BJ (cell line): ENCODE measurements at regions not wholly inside any gene's neighbourhood (a gene's known extent, or its start where the extent isn't known, plus 50 kb on each side); places are given as distances from the start of the nearest gene placed in this dataset.
"Not testable (repeated sequence)": the region's sequence is repeated elsewhere in the genome, so short reads cannot be mapped to it uniquely, and the experiment has no call there.

Experiments
- CTCF ChIA-PET: fragments of 350-600 bp; formaldehyde crosslinking; extraction: SDS; loops from one replicate; lab custom pipeline; 2021; ENCODE audit warnings: antibody characterized with exemption, inconsistent platforms; lab: Yijun Ruan, JAX
- POLR2A ChIA-PET: fragments of 300-600 bp; sonication (Branson Sonifier 250); formaldehyde crosslinking; extraction: SDS; loops from one replicate; lab custom pipeline; 2021; ENCODE audit warnings: antibody characterized with exemption; lab: Charles Lee
- DNase-seq: peaks from one replicate; pipeline ENCODE4 v3.0.0-alpha.2; 2011; ENCODE audit warnings: low read depth
- H3K27me3 ChIP-seq: 2 replicates; pipeline ENCODE4 v1.6.0; 2011; ENCODE audit warnings: low read length; ENCODE audit not compliant: control insufficient read depth, insufficient read depth
- H3K36me3 ChIP-seq: 2 replicates; pipeline ENCODE4 v1.5.1; 2011; ENCODE audit warnings: low read length; ENCODE audit not compliant: control insufficient read depth, insufficient read depth
- H3K4me3 ChIP-seq: 2 replicates; pipeline ENCODE4 v1.5.1; 2011; ENCODE audit warnings: low read depth, mild to moderate bottlenecking, control low read depth, low read length
- CTCF ChIP-seq: IDR thresholded peaks from 2 replicates; pipeline ENCODE4 v1.5.1; 2011; ENCODE audit warnings: low read depth, mild to moderate bottlenecking, control low read depth, inconsistent platforms, low read length, moderate library complexity; ENCODE audit not compliant: insufficient read depth

- no peaks in the 10 kb centered on the region for H3K27me3 ChIP-seq
- POLR2A ChIA-PET = no interaction called here
- CTCF ChIA-PET = no interaction called here
- TF ChIP-seq CTCF = no peak
- H3K36me3 ChIP-seq = no peaks in the 10 kb centered on the region
- no peak overlapping the region for H3K4me3 ChIP-seq
- no peak for DNase-seq
Measured at GRCh38 chr2:128512379-128513115, 193.9 kb upstream of the HS6ST1 start.

GRCh38 chr2:128513116-128513960 is 194.7 kb upstream of the HS6ST1 start:
- Histone ChIP-seq H3K4me3 (no peak overlapping the region), H3K36me3 (no peaks in the 10 kb centered on the region), H3K27me3 (no peaks in the 10 kb centered on the region)
- no peak for TF ChIP-seq CTCF
- CTCF ChIA-PET = no interaction called here
- no peak for DNase-seq
- POLR2A ChIA-PET = no interaction called here

GRCh38 chr2:128513961-128514283 is 195.3 kb upstream of the HS6ST1 start:
- H3K4me3 ChIP-seq = no peak overlapping the region
- ChIA-PET CTCF (no interaction called here), POLR2A (no interaction called here)

GRCh38 chr2:128514555-128514955 is 195.9 kb upstream of the HS6ST1 start:
- Histone ChIP-seq H3K4me3 (no peak overlapping the region), H3K27me3 (no peaks in the 10 kb centered on the region), H3K36me3 (no peaks in the 10 kb centered on the region)
- CTCF ChIA-PET = no interaction called here
- no peak for TF ChIP-seq CTCF
- POLR2A ChIA-PET = no interaction called here
- DNase-seq = no peak

More at GRCh38 chr2:128513961-128514283, 195.3 kb upstream of the HS6ST1 start:
- Histone ChIP-seq H3K36me3 (no peaks in the 10 kb centered on the region), H3K27me3 (no peaks in the 10 kb centered on the region)
- DNase-seq = no peak
- no peak for TF ChIP-seq CTCF

- ChIA-PET CTCF (no interaction called here), POLR2A (no interaction called here)
- DNase-seq = no peak
- no peaks in the 10 kb centered on the region for H3K27me3 ChIP-seq
- no peak for TF ChIP-seq CTCF
- H3K4me3 ChIP-seq = no peak overlapping the region
- no peaks in the 10 kb centered on the region for H3K36me3 ChIP-seq
Measured at GRCh38 chr2:128516938-128517337, 198.3 kb upstream of the HS6ST1 start.

- CTCF ChIA-PET, H3K27me3 ChIP-seq, DNase-seq, H3K36me3 ChIP-seq, POLR2A ChIA-PET, H3K4me3 ChIP-seq: not testable (repeated sequence)
Measured at GRCh38 chr2:128519028-128519427, 200.4 kb upstream of the HS6ST1 start.
